HG03342 (cell line): ENCODE measurements at regions not wholly inside any gene's neighbourhood (a gene's known extent, or its start where the extent isn't known, plus 50 kb on each side); places are given as distances from the start of the nearest gene placed in this dataset.

ENCODE experiments used
- ATAC-seq: cut with Tn5 transposase; IDR thresholded peaks from one replicate; pipeline ENCODE4 v1.9.1; 2021; ENCODE audit warnings: mild to moderate bottlenecking, moderate library complexity; ENCODE audit not compliant: unreplicated experiment

- no peak for ATAC-seq
Measured at GRCh38 chr11:43574949-43575912, 105.3 kb upstream of the HSD17B12 start.

- ATAC-seq: no peak
Measured at GRCh38 chr11:43575913-43576310, 104.6 kb upstream of the HSD17B12 start.

- no peak for ATAC-seq
Measured at GRCh38 chr11:43576320-43576802, 104.2 kb upstream of the HSD17B12 start.

GRCh38 chr11:43576803-43577521 lies 103.6 kb upstream of the HSD17B12 start:
- ATAC-seq: no peak

- no peak for ATAC-seq
Measured at GRCh38 chr11:43577566-43578264, 102.8 kb upstream of the HSD17B12 start.

GRCh38 chr11:43578346-43579170 lies 102.0 kb upstream of the HSD17B12 start:
- ATAC-seq: no peak

- no peak for ATAC-seq
Measured at GRCh38 chr11:43579171-43579918, 101.2 kb upstream of the HSD17B12 start.

GRCh38 chr11:43579919-43580276 lies 100.6 kb upstream of the HSD17B12 start:
- no peak for ATAC-seq

- no peak for ATAC-seq
Measured at GRCh38 chr11:43580735-43581369, 99.7 kb upstream of the HSD17B12 start.

- no peak for ATAC-seq
Measured at GRCh38 chr11:43581370-43582023, 99.0 kb upstream of the HSD17B12 start.

- no peak for ATAC-seq
Measured at GRCh38 chr11:43582024-43582862, 98.3 kb upstream of the HSD17B12 start.

- no peak for ATAC-seq
Measured at GRCh38 chr11:43582863-43583462, 97.6 kb upstream of the HSD17B12 start.

GRCh38 chr11:43583548-43583947 lies 97.0 kb upstream of the HSD17B12 start:
- ATAC-seq: no peak

- ATAC-seq: no peak
Measured at GRCh38 chr11:43585877-43586608, 94.5 kb upstream of the HSD17B12 start.

GRCh38 chr11:43589601-43590250 lies 90.8 kb upstream of the HSD17B12 start:
- no peak for ATAC-seq

GRCh38 chr11:43601511-43601910 lies 79.0 kb upstream of the HSD17B12 start:
- ATAC-seq: no peak
